ENCODE measurements at regions not wholly inside any gene's neighbourhood (a gene's known extent, or its start where the extent isn't known, plus 50 kb on each side); places are given as distances from the start of the nearest gene placed in this dataset.

DNA sequence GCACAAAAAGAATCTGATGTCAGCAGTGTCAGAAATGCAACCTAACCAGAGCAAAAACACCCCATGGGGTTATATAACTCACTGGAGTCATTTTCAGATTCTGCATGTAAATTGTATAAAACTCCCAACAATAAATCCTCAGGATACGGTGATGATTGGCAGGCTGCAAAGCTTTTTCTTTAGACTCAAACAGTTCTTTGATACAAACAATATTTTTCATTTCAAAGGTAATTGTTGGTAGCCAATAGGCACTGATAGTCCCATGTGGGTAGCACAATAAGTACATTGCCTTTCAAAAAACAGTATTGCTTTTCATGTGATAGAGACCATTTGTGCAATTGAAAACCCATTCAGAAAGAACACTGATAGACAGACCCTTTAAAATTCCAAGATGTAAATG is 98.0 kb downstream of the TMEM26 start:
- TF ChIP-seq, protein P1, sequence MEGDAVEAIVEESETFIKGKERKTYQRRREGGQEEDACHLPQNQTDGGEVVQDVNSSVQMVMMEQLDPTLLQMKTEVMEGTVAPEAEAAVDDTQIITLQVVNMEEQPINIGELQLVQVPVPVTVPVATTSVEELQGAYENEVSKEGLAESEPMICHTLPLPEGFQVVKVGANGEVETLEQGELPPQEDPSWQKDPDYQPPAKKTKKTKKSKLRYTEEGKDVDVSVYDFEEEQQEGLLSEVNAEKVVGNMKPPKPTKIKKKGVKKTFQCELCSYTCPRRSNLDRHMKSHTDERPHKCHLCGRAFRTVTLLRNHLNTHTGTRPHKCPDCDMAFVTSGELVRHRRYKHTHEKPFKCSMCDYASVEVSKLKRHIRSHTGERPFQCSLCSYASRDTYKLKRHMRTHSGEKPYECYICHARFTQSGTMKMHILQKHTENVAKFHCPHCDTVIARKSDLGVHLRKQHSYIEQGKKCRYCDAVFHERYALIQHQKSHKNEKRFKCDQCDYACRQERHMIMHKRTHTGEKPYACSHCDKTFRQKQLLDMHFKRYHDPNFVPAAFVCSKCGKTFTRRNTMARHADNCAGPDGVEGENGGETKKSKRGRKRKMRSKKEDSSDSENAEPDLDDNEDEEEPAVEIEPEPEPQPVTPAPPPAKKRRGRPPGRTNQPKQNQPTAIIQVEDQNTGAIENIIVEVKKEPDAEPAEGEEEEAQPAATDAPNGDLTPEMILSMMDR (IDR thresholded peaks at IDR 0.05), result no peak
- TF ChIP-seq POLR2A (IDR thresholded peaks at IDR 0.05), result no peak

All from prostate gland (tissue), 2 donors.